ENCODE measurements at regions not wholly inside any gene's neighbourhood (a gene's known extent, or its start where the extent isn't known, plus 50 kb on each side); places are given as distances from the start of the nearest gene placed in this dataset.
"Not testable (repeated sequence)": the region's sequence is repeated elsewhere in the genome, so short reads cannot be mapped to it uniquely, and the experiment has no call there.

DNA sequence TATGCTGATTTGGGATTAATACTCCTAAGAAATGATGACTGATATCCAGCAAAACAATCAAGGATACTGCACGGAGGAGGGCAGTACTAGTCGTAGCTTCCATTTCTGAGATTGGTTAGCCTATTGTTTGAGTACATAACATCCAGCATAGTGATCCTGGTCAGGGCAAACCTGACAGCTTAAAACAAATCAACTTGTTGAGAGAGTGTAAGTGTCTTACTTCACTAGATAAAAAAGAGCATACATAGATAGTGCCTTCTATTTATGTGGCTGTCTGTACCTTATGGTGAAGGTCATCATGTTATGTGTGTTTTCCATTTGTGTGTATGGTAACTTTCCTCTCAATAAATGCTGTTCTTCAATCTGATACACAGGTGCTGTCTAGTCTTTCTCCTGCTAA, 228.4 kb downstream of the PTGER3 start:
- DNase-seq (ENCODE audit: low read depth in 2 of 2, low spot score in 1 of 2), result no peak

DNA sequence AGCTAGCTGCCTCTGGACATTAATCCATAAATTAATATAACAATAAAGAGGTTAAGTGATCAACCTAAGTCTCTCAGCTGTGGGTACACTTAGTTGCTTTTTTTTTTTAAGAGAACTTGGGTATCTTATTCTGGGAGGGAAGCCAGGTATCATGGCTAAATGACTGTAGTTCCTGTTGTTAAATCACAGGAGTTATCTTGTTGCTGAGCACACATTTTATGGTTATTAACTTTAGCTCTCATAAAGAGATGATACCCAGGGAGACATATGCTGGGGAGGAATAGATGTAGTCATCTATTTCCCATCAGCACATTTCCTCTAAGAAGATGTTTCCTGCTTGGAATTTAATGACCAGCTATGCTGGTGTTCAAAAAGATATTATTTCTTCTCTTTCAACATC, 227.8 kb downstream of the PTGER3 start:
- DNase-seq (ENCODE audit: low read depth in 2 of 2, low spot score in 1 of 2), result no peak

DNA sequence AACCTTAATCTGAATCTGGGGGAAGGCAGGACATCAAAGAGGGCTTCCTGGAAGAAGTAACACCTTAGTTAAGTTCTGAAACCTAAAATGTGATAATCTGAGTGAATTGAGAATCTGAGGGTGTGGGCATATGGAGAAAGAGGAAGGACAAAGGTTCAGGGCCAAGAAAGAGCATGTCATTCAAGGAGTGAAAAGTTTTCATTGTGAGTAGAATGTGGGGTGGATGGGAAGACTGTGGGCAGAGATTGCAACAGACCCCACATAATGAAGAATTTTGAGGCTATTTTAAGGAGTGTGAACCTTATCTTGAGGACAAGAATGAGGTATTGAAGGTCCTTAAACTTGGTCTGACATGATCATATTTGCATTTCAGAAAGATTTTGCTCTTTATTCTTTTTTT, 227.2 kb downstream of the PTGER3 start:
- no peak for DNase-seq (ENCODE audit: low read depth in 2 of 2, low spot score in 1 of 2)

DNA sequence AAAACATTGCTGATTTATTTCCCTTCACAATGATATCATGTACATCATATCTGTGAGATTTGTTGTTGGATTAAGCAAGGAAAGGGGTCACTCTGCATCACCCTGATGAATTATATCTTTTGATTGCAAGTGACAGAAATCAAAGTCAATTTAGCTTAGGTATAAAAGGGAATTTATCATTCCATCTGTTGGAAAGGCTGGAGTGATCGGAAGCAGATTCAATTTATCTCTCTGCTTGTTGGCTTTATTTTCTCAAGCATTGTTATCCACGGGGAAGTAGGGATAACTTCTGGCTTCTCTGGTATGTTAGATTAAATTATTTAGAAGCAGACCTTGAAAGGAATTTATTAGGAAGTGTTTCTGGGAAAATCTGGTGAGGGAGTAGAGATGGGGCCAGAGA, 226.6 kb downstream of the PTGER3 start:
- no peak for DNase-seq (ENCODE audit: low read depth in 2 of 2, low spot score in 1 of 2)

DNA sequence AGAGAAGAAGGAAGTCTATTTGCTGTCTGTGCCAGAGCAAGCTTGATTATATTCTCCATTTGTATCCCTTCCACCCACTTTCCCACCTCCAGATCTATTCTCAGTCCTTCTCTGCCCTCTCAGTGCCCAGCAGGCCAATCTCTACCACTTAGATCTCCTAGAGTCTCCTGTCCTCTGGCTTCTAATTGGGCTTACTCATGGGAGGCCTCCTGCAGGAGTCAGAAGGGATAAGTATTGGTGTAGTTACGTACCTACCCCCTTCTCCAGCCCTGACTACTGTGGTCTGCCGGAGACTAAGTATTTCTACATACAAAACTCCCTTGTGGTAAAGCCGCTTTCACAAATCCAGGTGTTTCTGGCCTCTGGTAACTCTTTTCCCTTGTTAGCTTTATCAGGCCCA, 221.2 kb downstream of the PTGER3 start:
- DNase-seq (ENCODE audit: low read depth in 2 of 2, low spot score in 1 of 2), result no peak

DNA sequence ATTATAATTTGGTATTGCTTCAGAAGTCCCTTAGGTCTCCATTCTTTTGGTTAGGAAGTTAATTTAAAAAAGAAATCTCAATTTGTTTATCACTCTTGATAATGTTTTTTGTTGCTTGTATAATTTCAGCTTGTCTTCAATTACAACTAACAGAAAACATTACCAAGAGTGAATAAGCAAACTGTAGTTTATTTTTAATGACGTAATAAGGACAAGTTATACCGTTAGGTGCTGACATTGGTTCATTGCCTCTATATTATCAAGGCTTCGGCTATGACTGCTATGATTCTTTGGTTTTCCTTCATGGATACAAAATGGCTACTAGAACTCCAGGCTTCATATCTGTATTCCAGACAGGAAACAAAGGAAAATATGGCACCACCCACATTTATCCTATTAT, 220.6 kb downstream of the PTGER3 start:
- DNase-seq (ENCODE audit: low read depth in 2 of 2, low spot score in 1 of 2), result no peak

DNA sequence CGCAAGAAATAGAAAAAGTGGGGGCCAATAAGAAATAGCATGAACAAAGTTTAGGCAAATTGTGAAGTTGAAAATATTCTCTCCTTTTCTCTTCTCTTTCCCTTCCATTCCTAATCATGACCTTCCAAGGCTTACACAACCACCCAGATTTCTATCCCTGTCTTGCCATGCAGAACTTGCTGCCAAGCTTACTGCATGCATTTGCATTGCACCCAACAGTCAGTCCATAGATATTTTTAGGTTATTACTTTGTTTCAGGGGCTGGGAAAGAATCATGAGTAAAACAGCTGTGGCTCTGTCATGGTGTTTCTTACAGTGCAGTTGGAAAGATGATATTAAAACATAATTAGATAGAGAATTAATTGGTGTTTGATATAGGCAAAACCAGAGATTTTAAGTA, 219.4 kb downstream of the PTGER3 start:
- DNase-seq (ENCODE audit: low read depth in 2 of 2, low spot score in 1 of 2), result no peak

DNA sequence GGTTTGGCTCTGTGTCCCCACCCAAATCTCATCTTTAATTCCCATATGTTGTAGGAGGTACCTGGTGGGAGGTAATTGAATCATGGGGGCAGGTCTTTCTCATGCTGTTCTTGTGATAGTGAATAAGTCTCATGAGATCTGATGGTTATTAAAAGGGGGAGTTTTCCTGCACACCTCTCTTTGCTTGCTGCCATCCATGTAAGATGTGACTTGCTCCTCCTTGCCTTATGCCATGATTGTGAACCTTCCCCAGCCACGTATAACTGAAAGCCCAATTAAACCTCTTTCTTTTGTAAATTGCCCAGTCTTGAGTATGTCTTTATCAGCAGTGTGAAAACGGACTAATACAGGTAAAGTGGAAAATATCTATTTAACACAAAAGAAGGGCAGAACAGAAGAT, 213.3 kb downstream of the PTGER3 start:
- not testable (repeated sequence) for DNase-seq (ENCODE audit: low read depth in 2 of 2, low spot score in 1 of 2)

DNA sequence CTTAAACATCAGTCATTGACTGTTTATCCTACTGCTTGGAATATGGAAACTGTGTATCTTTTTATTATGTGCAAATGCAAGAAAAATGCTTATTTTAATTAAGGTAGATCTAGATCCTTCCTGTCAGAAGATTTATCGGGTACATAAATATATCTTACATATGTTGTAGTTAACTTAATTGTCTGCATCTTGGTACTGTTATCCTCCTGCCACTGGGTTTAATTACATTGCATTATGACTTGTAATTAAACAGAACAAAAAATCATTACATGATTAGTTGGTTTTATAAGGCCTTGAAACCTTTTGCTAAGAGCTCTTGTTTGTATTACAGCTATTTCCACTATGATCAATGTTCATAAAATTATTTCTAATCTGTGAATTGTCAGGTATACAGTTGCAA, 211.2 kb downstream of the PTGER3 start:
- no peak for DNase-seq (ENCODE audit: low read depth in 2 of 2, low spot score in 1 of 2)

DNA sequence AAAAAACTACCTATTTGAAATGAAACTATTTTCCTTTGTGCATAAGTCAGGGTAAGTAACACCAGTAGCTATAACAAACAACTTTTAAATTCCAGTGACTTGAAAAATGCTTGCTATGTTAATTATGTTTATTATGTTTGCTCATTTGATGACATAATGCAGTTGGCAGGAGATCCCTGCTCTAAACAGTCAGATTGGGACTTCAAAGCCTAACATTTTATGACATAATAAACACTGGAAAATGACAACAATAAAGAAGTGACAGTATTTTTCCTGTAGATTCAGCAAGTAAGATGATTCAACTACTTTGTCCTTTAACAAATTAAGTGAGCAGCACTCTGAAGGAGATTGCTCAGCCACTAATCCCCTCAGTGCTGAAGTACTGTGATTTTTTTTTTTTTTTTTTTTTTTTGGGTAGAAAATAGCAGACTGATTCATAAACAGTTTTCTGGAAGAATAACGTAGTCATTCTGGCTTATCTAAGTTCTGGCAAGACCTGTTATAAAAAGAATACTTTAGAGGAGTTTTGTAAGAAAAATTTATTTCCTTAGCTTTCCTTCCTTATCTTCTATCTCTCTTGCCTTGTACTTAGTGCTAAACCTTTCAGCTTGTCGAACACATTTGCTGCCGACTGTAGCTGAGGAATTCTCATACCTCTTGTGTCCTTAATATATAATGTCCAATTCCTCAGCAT, 207.2 kb downstream of the PTGER3 start:
- DNase-seq (ENCODE audit: low read depth in 2 of 2, low spot score in 1 of 2), result no peak

DNA sequence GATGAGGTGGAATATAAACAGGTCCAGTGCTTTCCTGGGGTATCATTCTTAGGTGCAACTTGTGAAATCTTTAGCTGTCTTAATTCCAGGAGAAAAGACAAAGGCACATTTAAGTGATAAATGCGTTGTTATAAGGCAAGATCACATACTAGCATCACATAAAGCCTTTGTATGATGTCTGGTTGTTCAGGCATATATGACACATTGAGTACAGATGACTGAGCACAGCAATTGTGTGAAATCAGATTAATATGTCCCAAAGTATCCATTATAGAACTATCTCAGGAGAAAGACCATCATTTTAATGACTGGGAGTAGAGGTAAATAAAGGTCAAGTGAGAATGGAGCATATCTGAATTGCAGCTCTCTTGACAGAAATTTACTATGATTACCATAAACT, 205.1 kb downstream of the PTGER3 start:
- DNase-seq (ENCODE audit: low read depth in 2 of 2, low spot score in 1 of 2), result no peak

DNA sequence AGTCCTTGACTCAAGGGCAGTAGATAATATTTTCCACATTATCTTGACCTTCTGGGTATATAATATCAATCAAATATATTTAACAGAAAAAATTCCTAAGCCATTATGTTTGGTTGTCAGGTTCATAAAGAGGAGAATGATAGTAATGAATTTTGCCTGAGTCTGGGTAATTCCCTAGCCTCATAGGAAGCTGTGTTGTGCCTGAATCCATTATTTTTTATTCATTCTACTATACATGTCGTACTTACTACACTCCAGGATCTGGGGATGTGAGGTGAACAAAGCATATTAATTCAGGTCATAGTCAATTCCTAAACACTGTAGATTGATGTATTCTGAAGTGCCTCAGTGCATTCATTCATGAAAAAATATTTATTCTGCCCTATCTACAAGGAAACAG, 204.2 kb downstream of the PTGER3 start:
- no peak for DNase-seq (ENCODE audit: low read depth in 2 of 2, low spot score in 1 of 2)

DNA sequence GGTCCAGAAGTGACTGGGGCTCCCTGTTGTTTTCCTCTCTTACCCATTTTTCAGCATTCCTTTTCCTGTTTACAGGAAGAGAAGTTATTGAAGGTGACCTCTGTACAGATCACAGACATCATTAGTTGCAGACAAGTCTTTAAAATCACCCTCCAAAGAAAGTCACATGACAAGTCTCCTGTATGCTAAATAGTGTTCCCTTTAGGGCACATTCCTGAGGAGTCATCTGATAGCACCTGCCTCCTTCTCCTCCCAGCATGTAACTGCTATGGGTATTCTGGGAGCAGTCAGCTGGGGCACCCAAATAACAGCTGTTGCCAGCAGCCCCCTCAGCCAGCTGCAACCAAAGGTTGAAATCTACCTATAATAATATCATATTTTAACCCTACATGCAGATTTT, 200.6 kb downstream of the PTGER3 start:
- no peak for DNase-seq (ENCODE audit: low read depth in 2 of 2, low spot score in 1 of 2)

DNA sequence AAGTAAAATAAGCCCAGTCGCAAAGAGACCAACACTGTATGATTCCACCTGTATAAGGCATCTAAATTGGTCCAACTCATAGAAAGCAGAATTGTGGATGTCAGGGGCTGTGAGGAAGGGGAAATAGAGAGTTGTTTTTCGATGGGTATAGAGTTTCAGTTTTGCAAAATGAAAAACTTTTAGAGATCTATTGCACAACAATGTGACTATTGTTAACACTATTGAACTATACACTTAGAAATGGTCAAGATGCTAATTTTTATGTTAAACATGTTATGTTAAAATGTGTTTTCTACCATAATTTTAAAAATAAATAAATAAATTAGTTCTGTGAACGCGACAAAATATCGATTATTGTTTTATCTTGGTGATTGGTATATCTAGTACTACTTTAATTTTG, 192.4 kb downstream of the PTGER3 start:
- no peak for DNase-seq (ENCODE audit: low read depth in 2 of 2, low spot score in 1 of 2)

DNA sequence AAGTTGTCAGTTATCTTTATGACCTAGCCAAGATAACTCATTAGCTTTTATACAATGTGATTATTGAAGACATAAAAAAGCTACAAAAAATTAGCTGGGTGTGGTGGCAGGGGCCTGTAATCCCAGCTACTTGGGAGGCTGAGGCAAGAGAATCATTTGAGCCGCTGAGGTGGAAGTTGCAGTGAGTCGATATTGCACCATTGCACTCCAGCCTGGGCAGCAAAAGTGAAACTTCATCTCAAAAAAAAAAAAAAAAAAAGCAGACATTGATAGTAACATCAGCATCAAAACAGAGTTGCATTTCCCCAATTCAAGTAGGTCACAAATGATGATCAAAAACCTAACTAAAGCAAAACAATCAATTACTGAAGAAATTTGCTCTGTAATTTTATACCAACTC, 191.4 kb downstream of the PTGER3 start:
- no peak for DNase-seq (ENCODE audit: low read depth in 2 of 2, low spot score in 1 of 2)

DNA sequence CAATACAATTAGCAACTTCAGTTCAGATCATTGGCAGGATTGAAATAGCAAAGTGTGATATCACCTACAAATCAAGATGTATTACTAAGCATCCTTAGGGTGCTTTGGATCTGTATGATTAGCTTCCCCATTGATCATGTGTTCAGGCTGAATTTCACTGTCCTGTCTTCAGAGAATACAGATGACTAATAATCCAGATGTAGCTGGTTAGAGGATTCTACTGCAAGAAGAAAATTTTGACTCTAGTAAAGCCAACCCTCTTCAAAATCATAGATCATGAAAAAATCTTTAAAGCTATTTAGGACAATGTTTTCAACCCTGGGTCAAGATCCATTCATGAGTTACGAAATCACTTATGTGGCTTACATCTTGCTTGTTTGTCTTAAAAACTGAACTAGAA, 184.4 kb downstream of the PTGER3 start:
- no peak for DNase-seq (ENCODE audit: low read depth in 2 of 2, low spot score in 1 of 2)

DNA sequence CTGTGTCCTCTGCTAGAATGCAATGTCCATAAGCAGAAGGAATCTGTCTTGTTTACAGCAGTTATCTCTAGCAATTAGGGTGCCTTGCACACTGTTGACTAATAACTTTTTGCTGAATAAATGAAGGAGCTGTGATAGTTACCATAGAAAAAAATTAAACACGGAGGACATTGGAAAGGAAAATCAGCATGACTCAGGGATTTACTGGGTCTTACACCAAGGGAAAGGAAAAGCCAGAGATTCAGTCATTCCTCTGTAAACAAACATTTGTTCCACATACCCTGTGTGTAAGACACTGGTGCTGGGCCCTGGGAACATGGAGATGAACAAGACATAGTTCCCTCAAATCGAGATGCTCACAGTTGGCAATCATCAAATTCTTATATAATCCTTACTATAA, 183.3 kb downstream of the PTGER3 start:
- DNase-seq (ENCODE audit: low read depth in 2 of 2, low spot score in 1 of 2), result no peak

DNA sequence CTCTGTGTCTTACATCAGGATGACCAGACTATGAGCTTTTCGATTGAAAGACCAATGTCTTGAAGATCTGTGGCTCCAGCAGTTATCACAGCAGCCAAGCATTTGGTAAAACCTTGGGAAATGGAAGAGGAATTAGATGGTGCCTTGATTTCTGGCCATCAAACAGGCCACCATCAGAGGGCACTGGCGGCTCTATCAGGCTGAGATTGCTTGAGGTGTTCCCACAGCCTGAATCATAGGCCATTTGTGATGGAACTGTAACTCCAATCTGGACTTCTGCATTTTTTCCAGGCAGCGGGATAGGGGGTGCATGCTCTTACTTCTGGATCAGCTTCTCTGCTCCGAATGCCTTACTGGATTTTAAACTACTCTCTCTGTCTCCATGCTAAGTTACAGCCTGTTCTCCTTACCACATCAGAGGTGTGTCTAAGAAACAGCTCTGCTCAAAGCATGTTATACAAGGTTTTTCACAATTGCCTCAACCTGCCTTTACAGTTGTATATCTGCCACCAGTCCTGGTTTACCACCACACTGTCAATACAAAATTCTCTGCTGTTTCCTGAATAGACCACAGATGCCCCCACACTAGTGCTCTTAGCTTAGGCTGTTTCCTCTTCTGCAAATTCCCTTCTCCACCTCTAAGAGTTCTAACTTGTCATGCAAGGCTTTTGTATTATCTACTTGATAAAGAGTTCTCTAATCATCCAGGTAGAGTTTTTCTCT, 180.9 kb downstream of the PTGER3 start:
- no peak for DNase-seq (ENCODE audit: low read depth in 2 of 2, low spot score in 1 of 2)

DNA sequence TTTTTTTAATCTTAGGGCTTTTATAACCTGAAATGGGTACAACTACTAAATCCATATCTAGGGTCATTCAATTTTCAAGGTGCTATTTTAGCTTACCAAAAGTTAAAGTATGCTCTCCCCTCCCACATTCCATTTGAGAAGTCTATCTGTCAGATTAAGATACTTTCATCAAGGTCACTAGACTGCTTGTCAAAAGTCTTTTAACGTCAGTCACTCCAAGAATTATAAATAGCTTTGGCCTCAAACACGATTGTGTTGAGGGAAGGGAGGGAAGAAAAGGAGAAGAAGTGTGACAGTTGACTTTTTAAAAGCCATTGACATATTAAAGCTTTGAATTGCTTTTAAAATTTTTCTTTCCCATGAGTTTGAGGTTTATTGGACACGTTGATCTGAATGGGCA, 175.8 kb downstream of the PTGER3 start:
- no peak for DNase-seq (ENCODE audit: low read depth in 2 of 2, low spot score in 1 of 2)

DNA sequence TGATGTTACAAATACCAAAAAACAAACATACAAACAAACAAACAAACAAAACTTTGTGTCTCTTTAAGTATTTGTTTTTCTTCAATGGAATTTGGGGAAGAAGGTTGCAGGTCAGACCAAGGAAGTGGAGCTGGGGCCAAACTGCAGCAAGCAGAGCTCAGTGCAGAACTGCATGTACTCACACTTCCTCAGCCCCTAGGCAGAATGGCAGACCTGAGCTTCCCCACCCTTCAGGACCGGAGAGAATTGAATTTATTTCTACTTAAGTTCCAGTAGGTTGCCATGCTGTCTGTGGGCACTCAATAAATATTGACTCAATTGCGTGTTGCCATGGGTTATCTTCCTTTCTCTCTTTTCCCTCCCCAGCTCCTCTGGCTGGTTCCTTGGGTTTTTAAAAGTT, 173.6 kb downstream of the PTGER3 start:
- DNase-seq (ENCODE audit: low read depth in 2 of 2, low spot score in 1 of 2), result no peak

DNA sequence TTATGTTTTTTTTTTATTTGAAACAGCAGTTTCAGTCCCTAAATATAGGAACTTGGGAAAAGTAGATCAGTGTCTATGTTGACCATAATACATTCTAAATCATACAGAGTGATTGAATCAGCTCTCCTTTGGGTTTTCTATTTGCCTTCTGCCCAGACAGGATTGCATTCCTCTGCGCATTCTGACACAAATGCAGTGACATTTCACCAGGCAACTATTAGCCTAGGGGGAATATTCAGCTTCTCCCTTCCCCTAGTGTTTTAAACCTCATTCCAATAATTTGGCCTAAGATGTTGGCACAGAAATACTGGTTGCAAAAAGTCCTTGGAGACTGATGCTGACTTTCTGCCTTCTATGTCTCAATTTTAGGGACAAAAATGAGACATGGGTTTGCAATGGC, 172.8 kb downstream of the PTGER3 start:
- DNase-seq (ENCODE audit: low read depth in 2 of 2, low spot score in 1 of 2), result no peak

DNA sequence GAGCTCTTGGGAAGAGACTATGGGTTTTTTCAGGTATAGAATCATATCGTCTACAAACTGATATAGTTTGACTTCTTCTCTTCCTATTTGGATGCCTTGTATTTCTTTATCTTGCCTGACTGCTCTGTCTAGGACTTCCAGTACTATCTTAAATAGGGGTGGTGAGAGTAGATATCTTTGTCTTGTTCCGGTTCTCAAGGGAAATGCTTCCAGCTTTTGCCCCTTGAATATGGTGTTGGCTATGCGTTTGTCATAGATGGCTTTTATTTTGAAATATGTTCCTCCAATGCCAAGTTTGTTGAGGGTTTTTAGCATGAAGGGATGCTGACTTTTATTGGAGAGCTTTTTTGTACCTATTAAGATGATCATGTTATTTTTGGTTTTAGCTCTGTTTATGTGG, 170.3 kb downstream of the PTGER3 start:
- no peak for DNase-seq (ENCODE audit: low read depth in 2 of 2, low spot score in 1 of 2)

DNA sequence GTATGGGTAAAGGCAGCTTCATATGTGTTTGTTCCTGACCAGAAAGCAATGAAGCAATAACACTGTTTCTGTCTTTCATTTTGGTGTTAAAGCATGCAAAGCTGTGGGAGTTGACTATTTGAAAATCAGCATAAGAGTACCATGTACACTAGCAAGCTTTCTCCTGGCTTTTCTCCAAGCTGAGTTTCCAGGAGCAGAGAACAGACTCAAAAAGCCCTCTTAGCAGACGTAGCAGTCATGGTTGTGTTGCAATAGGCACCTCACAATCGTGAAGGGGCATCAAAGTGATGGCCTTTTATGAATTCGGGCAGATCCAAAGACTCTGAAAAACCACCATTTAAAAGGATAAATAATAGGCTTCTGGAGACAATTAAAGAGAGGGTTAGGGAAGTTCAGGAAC, 159.7 kb downstream of the PTGER3 start:
- DNase-seq (ENCODE audit: low read depth in 2 of 2, low spot score in 1 of 2), result no peak

Measured in stimulated activated CD8-positive, alpha-beta memory T cell treated with anti-CD3 and anti-CD28 coated beads, Interleukin-4, amount 100 ng/mL, for 4 hours (primary cell).